ENCODE measurements at regions not wholly inside any gene's neighbourhood (a gene's known extent, or its start where the extent isn't known, plus 50 kb on each side); places are given as distances from the start of the nearest gene placed in this dataset.

- DNase-seq (ENCODE audit: low read depth in 2 of 2) = no peak
Observed at GRCh38 chr1:72946903-72947499, 664.7 kb upstream of the NEGR1 start.

GRCh38 chr1:72942008-72942407, 659.7 kb upstream of the NEGR1 start:
- DNase-seq (ENCODE audit: low read depth in 2 of 2) = no peak

DNA sequence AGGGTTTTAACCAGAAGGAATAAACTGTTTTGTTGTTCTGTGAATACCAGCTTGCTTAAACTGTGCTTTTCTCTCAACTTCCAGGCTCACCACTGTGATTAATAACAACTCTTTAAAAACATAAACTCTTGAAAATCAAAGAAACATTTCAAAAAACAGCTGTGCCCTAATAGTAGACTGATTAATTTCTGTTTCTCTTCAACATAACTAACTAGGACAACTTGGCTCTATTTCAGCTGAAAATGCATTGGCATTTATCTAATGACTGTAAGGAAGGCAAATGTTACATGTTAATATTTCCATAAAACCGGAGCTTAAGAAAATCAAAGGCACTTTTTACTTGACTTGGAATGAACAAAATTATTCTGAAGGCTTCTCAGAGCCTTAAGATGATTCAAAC, 656.1 kb upstream of the NEGR1 start:
- no peak for DNase-seq (ENCODE audit: low read depth in 2 of 2)

DNA sequence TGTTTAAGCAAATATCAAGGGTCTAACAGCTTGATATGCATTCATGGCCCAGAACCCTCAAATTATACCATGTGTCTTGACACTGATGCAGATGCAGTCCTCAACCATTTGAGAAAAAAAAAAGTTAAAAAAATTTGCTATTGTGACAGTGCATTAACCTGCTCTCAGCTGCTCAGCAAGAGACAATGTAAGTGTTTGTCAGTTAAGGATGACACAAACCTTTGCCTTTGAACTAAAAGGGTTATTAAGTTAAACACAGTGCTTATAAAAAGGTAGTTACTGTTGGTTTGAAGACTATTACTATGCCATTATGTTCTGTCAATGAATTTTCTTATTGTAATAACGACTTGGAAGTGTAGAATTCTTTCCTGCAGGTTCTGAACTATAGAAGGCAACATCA, 655.6 kb upstream of the NEGR1 start:
- no peak for DNase-seq (ENCODE audit: low read depth in 2 of 2)

DNA sequence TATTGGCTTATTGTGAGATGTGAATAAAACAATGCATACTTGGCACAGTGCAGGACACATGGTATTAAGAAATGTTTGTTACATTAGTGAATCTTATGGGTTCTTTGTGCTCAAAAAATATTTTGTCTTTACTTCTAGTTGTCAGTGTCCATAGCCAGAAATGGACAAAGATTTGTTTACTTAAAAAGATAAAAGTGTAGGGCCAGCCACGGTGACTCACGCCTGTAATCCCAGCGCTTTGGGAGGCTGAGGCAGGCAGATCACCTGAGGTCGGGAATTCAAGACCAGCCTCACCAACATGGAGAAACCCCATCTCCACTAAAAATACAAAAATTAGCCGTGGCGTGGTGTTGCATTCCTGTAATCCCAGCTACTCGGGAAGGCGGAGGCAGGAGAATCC, 654.6 kb upstream of the NEGR1 start:
- DNase-seq (ENCODE audit: low read depth in 2 of 2) = no peak

DNA sequence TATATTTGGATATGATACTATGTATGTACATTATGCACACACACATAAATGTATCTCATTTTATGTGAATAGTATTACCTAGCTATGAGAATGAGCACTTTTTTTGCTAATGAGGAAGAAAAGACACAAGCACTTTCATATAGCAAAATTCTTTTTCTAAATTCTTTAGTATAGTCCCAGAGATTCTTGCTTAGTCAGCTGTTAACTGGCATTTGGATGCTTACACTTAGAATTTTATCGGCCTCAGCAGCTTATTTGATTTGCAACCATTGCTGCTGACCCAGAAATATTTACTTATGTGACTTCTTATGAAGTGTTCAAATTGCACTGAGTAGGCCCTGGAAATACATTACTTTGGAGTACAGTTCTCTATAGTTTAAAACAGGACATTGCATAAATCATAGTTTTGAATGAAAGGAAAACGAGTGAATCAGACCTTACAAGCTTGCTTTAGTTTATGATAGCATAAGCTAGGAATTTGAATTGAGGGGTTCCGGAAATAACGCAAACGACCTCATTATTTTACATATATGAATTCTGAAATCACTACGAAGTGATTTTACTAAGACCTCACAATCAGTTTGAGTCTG, 653.9 kb upstream of the NEGR1 start:
- no peak for DNase-seq (ENCODE audit: low read depth in 2 of 2)

GRCh38 chr1:72932025-72932424, 649.7 kb upstream of the NEGR1 start:
- no peak for DNase-seq (ENCODE audit: low read depth in 2 of 2)

- DNase-seq (ENCODE audit: low read depth in 2 of 2) = no peak
Observed at GRCh38 chr1:72930528-72930927, 648.2 kb upstream of the NEGR1 start.

GRCh38 chr1:72918940-72919339, 636.6 kb upstream of the NEGR1 start:
- no peak for DNase-seq (ENCODE audit: low read depth in 2 of 2)

- no peak for DNase-seq (ENCODE audit: low read depth in 2 of 2)
Observed at GRCh38 chr1:72917920-72918319, 635.6 kb upstream of the NEGR1 start.

GRCh38 chr1:72915581-72915980, 633.2 kb upstream of the NEGR1 start:
- DNase-seq (ENCODE audit: low read depth in 2 of 2) = no peak

DNA sequence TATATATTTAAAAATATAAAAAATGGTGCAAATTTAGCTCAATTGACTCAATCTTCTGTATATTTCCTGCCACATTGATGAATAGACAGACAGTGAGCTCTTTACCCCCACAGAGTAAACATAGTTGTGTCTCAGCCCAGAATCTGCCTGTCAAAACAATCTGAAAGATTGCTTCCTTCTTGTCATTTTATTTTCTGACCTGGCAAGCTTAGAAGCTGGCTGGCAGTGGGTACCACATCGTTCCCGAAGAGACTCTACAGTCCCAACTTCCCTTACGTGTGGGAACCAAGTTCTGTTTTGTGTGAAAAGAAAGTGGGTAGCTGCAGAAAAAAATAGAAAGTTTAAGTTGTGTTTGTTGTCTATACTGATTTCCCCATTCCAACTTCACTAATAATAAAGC, 629.3 kb upstream of the NEGR1 start:
- no peak for DNase-seq (ENCODE audit: low read depth in 2 of 2)

DNA sequence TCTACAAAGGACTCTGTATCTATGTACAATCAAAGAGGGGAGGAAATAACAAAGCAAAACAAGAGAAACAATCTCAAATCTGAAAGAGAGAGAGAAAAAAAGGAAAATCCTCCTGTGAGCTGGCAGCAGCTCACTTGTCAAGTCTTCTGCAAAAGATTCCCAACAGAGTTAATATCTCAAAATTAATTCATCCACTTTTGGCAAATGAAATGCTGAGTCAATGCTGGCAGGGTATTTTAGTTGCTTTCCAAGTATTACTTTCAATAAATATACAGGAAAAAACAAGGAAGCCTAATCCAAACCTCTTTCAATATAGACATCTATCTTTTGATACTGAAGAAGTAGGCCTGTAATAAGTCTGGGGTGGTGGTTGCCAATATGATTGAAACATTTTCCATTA, 613.9 kb upstream of the NEGR1 start:
- no peak for DNase-seq (ENCODE audit: low read depth in 2 of 2)

DNA sequence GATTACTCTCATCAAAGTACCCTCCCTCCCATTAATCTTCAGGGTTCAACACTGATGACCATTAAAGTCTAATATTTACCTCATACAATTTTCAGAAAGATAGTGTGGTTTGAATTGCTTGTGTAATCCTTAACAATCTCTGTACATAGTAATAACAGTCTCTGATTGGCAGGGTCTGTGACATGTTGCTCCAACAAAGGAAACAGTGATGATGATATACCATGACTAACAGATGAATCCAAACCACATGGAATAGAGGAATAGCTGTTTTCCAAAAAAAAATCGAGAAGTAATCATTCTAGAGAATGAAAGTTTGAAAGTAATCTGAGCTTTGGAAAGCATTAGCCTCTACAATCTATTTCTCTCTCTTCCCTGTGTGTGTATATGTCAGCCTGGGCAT, 610.1 kb upstream of the NEGR1 start:
- DNase-seq (ENCODE audit: low read depth in 2 of 2) = no peak

- DNase-seq (ENCODE audit: low read depth in 2 of 2) = no peak
Observed at GRCh38 chr1:72891976-72892375, 609.6 kb upstream of the NEGR1 start.

DNA sequence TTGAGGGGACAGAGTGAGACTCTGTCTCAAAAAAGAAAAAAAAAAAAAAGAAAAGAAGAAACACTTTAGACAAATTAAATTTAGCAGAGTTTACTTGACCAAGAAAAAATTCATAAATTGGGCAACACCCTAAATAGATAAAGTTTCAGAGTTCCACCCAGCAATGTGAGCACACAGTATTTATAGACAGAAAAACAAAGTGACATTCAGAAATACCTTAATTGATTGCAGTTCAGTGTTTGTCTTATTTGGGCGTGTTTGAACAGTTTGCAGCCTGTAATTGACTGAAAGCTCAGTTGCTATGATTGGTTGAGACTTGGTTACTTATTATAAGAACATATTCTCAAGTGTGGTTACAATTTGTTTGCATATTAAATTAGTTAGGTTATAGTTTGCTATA, 603.5 kb upstream of the NEGR1 start:
- DNase-seq (ENCODE audit: low read depth in 2 of 2) = no peak

- DNase-seq (ENCODE audit: low read depth in 2 of 2) = no peak
Observed at GRCh38 chr1:72885017-72885416, 602.7 kb upstream of the NEGR1 start.

- no peak for DNase-seq (ENCODE audit: low read depth in 2 of 2)
Observed at GRCh38 chr1:72869873-72870272, 587.5 kb upstream of the NEGR1 start.

DNA sequence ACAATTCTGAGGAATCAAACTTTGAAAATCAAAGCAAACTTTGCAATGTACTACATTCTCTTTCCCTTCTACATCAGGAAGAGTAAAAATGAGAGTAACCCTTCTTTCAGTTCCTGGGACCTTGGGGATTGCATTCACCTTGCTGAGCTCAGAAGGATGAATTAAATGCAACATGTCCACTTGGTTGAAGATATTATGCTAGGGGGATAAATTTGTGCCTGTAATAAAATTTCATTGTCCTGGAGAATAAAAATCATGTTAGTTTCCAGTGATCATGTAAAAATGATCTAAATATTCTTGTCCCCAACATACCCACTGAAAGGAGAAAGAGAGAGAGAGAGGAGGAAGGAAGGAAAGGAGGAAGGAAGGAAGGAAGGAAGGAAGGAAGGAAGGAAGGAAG, 587.1 kb upstream of the NEGR1 start:
- no peak for DNase-seq (ENCODE audit: low read depth in 2 of 2)

GRCh38 chr1:72851597-72851996, 569.3 kb upstream of the NEGR1 start:
- no peak for DNase-seq (ENCODE audit: low read depth in 2 of 2)

DNA sequence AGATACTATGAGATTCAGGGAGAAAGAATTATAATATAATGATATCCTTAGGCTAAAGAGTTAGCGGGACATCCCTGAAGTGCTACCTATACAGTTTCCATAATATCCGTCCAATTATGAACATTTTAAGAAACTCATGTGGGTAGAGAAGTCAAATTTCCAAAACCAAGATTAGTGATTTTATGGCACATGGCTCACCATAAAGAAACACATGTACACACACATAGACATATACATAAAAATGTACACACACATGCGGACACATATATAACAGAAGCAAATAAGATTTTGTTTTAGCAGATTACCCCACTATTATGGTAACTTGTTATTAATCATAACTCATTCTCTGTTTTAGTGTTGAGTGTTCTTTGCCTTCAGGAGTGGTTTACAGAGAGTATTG, 566.7 kb upstream of the NEGR1 start:
- DNase-seq (ENCODE audit: low read depth in 2 of 2) = no peak

DNA sequence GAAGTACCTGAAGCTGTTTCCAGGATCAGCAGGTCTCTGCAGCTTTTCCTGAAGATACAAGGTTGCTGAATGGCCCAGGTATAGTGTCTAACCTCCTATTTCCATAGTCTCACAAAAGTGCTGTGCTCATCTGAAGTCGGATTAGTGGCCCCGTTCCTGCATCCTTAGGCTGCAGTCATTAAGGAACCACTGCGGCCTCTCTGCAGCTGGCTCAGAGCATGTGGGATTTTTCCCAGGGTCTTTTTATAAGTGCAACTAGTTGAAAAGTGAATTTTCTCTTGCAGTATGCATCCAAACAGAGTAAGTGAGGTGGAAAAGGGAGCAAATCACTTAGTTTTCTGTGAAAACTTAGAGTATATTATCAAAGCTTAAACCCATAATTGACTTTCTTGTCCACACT, 565.3 kb upstream of the NEGR1 start:
- DNase-seq (ENCODE audit: low read depth in 2 of 2) = no peak

GRCh38 chr1:72846476-72847278, 564.3 kb upstream of the NEGR1 start:
- DNase-seq (ENCODE audit: low read depth in 2 of 2) = no peak
